Brain microvascular endothelial cell (primary cell): ENCODE measurements at regions not wholly inside any gene's neighbourhood (a gene's known extent, or its start where the extent isn't known, plus 50 kb on each side); places are given as distances from the start of the nearest gene placed in this dataset.
"Not testable (repeated sequence)": the region's sequence is repeated elsewhere in the genome, so short reads cannot be mapped to it uniquely, and the experiment has no call there.

Experiments used
- DNase-seq: peaks from one replicate; pipeline ENCODE4 v3.0.0-alpha.2; 2020
- H3K27ac ChIP-seq: fragments of 250-450 bp; sonication (Bioruptor Pico); 2 replicates; pipeline ENCODE4 v1.5.1; 2020; ENCODE audit warnings: mild to moderate bottlenecking, moderate library complexity
- H3K27me3 ChIP-seq: fragments of 250-450 bp; sonication (Bioruptor Pico); replicated peaks from 2 replicates; pipeline ENCODE4 v1.5.1; 2020; ENCODE audit warnings: mild to moderate bottlenecking
- H3K36me3 ChIP-seq: fragments of 250-450 bp; sonication (Bioruptor Pico); replicated peaks from 2 replicates; pipeline ENCODE4 v1.5.1; 2020; ENCODE audit warnings: mild to moderate bottlenecking
- H3K4me3 ChIP-seq: 2 replicates; pipeline ENCODE4 v1.5.1; 2011; ENCODE audit warnings: low read depth, mild to moderate bottlenecking, control low read depth, low read length, moderate library complexity
- in situ Hi-C: cut with HindIII; loops from 2 replicates; pipeline ENCODE4 v1.10.0; 2017; ENCODE audit warnings: low sequenced_read_pairs, low pct_ligation_motif_present
- TF ChIP-seq, protein P1 (sequence below): IDR thresholded peaks from 2 replicates; pipeline ENCODE4 v1.5.1; 2011; ENCODE audit warnings: low read depth, mild to moderate bottlenecking, moderate library complexity, low read length, control low read depth, inconsistent platforms; ENCODE audit errors: missing control alignments

DNA sequence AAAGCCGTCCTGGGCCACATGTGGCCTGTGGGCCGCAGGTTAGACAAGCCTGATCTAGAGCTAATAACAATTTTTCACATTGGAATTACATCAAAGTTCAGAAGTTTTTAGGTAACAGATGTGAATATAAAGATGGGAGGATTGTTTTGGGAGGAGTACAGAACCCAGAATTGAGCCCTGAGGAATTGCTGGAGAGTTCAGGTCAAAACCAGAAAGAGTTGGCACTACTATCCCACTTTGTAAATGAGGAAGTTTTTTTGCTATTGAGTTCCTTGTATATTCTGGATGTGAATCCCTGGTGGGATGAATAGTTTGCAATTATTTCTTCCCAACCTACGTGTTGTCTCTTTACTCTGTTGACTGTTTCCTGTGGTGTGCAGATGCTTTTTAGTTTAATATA lies 109.5 kb upstream of the LIPC start:
- TF ChIP-seq, protein P1, sequence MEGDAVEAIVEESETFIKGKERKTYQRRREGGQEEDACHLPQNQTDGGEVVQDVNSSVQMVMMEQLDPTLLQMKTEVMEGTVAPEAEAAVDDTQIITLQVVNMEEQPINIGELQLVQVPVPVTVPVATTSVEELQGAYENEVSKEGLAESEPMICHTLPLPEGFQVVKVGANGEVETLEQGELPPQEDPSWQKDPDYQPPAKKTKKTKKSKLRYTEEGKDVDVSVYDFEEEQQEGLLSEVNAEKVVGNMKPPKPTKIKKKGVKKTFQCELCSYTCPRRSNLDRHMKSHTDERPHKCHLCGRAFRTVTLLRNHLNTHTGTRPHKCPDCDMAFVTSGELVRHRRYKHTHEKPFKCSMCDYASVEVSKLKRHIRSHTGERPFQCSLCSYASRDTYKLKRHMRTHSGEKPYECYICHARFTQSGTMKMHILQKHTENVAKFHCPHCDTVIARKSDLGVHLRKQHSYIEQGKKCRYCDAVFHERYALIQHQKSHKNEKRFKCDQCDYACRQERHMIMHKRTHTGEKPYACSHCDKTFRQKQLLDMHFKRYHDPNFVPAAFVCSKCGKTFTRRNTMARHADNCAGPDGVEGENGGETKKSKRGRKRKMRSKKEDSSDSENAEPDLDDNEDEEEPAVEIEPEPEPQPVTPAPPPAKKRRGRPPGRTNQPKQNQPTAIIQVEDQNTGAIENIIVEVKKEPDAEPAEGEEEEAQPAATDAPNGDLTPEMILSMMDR = no peak
- in situ Hi-C loops = no loop called here
- Histone ChIP-seq H3K4me3 (no peak overlapping the region), H3K27ac (no peak overlapping the region), H3K36me3 (no peaks in the 10 kb centered on the region), H3K27me3 (no peaks in the 10 kb centered on the region)
- no peak for DNase-seq

DNA sequence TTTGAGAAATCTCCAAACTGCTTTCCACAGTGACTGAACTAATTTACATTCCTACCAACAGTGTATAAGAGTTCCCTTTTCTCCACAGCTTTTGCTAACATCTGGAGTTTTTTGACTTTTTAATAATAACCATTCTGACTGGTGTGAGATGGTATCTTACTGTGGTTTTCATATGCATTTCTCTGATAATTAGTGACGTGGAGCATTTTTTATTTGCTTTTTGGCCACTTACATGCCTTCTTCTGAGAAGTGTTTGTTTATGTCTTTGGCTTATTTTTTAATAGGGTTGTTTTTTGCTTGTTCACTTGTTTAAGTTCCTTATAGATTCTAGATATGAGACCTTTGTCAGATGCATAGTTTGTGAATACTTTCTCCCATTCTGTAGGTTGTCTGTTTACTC lies 108.5 kb upstream of the LIPC start:
- H3K4me3 ChIP-seq, H3K36me3 ChIP-seq, in situ Hi-C loops, DNase-seq, H3K27me3 ChIP-seq, H3K27ac ChIP-seq: not testable (repeated sequence)

DNA sequence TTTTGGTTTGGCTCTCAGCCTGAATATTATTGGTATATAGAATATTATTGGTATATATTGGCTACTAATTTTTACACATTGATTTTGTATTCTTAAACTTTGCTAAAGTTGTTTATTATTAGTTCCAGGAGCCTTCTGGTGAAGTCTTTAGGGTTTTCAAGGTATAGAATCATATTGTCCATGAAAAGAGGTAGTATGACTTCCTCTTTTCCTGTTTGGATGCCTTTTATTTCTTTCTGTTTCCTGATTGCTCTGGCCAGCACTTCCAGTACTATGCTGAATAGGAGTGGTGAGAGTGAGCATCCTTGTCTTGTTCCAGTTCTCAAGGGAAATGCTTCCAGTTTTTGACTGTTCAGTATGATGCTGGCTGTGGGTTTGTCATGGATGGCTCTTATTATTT lies 107.3 kb upstream of the LIPC start:
- DNase-seq = no peak
- in situ Hi-C loops = no loop called here
- H3K36me3 ChIP-seq = no peaks in the 10 kb centered on the region
- TF ChIP-seq, protein P1 = no peak
- H3K4me3 ChIP-seq = no peak overlapping the region
- H3K27ac ChIP-seq = no peak overlapping the region
- H3K27me3 ChIP-seq = no peaks in the 10 kb centered on the region

DNA sequence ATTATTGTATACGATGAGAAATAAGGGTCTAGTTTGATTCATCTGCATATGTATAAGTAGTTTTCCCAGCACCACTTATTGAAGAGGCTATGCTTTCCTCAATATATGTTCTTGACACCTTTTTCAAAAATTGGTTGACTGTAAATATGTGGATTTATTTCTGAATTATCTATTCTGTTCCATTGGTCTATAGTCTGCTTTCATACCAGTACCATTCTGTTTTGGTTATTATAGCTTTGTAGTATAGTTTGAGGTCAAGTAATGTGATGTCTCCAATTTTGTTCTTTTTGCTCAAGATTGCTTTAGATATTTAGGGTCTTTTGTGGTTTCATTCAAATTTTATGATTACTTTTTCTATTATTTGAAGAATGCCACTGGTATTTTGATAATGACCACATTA lies 103.8 kb upstream of the LIPC start:
- no peak overlapping the region for H3K4me3 ChIP-seq
- H3K27me3 ChIP-seq = no peaks in the 10 kb centered on the region
- TF ChIP-seq, protein P1 = no peak
- no peak overlapping the region for H3K27ac ChIP-seq
- H3K36me3 ChIP-seq = no peaks in the 10 kb centered on the region
- in situ Hi-C loops = no loop called here
- DNase-seq = no peak

DNA sequence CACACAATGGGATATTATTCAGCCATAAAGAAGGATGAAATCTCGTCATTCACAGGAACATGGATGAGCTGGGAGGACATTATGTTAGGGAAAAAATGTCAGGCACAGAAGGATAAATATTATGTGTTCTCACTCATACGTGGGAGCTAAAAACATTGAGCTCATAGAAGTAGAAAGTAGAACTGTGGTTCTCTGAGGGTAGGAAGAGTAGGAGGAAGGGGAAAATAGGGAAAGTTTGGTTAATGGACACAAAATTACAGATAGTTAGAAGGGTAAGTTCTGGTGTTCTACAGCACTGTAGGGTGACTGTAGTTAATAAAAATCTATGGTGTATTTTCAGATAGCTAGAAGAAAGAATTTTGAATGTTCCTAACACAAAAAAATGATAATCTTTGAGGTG lies 102.6 kb upstream of the LIPC start:
- TF ChIP-seq, protein P1 = no peak
- H3K4me3 ChIP-seq = no peak overlapping the region
- no peaks in the 10 kb centered on the region for H3K36me3 ChIP-seq
- no peak for DNase-seq
- in situ Hi-C loops = no loop called here
- H3K27me3 ChIP-seq = no peaks in the 10 kb centered on the region
- no peak overlapping the region for H3K27ac ChIP-seq

DNA sequence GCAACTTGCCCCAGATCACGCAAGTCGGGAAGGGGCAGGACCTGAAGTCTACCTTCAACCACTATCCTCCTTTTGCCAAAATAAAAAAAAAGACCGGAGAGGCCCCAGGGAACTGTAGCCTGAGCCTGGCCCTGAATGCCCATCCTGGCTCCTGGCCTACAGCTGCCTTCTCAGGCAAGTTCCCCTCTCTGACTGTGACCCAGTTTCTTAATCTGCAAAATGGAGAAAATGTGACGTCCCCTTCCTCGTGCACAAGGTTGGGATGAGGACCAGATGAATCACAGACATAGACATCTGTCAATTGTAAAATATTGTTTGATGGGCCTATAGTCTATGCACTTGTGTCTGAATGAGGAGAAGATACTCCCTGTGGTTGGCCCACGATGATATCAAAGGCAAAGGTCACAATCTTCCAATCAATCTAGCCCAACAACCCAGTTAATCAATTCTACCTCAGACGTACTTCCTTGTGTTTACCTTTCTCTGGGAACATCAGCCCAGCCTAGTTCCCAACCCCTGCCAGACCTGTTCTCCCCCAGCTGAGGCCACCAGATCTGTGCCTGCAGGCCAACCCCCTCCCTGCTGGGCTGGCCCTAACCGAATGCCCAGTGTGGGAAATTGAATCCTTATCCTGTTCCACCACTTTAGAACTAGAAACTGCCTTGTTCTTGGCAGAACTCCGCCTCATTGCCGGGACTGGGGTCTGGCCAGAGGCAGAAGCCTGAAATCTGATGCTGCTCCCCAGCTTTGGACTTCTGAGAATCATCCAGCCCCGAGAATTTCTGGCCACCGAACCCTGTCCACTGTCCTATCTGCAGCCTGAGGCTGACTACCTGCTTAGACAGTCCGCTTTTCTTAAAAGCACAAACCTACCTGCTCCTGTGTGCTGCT lies 101.8 kb upstream of the LIPC start:
- Histone ChIP-seq H3K27me3 (no peaks in the 10 kb centered on the region), H3K27ac (no peak overlapping the region), H3K36me3 (no peaks in the 10 kb centered on the region), H3K4me3 (no peak overlapping the region)
- TF ChIP-seq, protein P1 = no peak
- in situ Hi-C loops = no loop called here
- no peak for DNase-seq
